ENCODE measurements at regions not wholly inside any gene's neighbourhood (a gene's known extent, or its start where the extent isn't known, plus 50 kb on each side); places are given as distances from the start of the nearest gene placed in this dataset.
"Not testable (repeated sequence)": the region's sequence is repeated elsewhere in the genome, so short reads cannot be mapped to it uniquely, and the experiment has no call there.

DNA sequence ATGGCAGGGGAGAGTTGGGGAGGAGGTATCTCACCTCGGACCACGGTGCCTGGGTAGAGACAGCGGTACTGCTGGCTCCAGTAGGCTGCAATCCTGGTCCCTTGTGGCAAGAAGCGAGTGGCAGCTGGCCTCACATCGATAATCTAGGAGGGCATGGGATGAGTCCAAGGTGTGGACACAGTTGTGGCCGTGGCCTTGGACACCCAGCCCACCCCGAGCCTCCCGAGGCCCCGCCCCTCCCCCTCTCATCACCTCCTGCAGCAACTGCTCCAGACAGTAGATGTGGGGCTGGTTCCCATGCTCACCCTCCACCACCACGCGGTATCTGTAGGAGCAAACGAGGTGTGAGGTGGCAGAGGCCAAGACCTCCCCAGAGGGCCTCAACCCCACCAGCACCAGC is 418.6 kb upstream of the ZNF722 start:
- intact Hi-C loops (cut with DNase I); DNase-seq (ENCODE audit: missing footprints); ATAC-seq: not testable (repeated sequence)

DNA sequence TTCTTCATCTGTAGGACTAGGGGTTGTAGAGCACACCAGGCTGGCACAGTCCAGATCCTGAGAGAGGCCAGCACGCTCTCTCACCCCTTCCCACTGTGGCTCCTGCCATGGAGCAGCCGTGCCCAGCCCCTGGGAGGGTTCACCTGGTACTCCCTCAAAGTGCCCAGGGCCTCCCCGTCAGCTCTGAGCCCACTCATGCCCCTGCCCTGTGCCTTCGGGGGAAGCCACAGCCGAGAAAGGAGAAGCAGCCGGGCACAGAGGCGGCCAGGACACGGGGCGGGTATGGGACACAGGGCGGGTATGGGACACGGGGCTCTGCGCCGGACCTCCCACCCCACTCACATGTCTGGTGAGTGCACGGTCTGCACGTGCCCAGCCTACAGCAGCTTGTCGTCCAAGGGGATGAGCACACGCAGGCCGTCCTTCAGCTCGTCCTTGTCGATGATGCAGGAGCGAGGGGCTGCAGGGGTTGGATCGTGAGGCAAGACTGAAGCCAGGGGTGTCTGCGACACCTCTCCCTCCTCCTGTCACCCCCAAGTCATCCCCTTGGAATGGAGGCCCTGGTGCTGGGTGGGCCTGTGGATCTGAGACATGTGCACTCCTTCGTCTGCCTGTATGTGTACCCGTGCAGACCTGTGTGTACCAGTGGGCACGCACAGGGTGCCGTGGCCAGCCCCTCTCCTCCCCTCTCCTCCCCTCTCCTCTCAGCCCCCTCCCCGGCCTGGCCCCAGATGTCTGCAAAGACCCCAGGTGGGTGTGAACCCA is 417.9 kb upstream of the ZNF722 start:
- DNase-seq (ENCODE audit: missing footprints) = peak; percentile 65
- ATAC-seq; intact Hi-C loops (cut with DNase I): not testable (repeated sequence)

GRCh38 chr7:63582771-63583170 is 415.9 kb upstream of the ZNF722 start:
- ATAC-seq; intact Hi-C loops (cut with DNase I): not testable (repeated sequence)
- DNase-seq (ENCODE audit: missing footprints) = peak; percentile 35

DNA sequence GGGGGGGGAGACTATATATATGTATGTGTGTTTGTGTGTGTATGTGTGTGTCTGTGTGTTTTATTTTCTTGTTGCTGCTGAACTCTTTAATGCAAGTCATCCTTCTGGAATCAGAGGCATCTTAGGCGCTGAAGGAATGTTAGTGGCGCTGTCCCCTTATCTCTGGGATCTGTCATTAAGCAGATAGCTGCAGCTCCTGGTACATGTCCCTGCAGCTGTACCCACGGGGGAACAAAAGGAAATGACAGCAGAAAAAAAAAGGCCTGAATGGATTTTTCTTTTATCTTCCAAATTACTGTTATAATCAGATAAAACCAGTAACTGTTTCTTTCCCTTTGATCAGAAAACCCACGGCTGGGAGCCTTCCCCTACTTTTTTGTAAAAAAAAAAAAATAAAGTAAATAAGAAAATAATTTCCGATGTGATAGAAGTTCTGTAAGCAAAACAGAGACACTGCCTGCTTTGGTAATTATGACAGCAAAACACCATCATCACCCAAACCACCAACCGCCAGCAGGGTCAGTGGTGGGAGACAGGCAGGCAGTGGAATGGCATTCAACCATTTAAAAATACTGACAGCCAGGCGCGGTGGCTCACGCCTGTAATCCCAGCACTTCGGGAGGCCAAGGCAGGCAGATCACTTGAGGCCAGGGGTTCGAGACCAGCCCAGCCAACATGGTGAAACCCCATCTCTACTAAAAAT is 411.3 kb upstream of the ZNF722 start:
- ATAC-seq; intact Hi-C loops (cut with DNase I); DNase-seq (ENCODE audit: missing footprints): not testable (repeated sequence)

GRCh38 chr7:63591249-63591648 is 407.4 kb upstream of the ZNF722 start:
- intact Hi-C loops (cut with DNase I) = not testable (repeated sequence)
- ATAC-seq = peak; percentile 31
- DNase-seq (ENCODE audit: missing footprints) = peak; percentile 50

DNA sequence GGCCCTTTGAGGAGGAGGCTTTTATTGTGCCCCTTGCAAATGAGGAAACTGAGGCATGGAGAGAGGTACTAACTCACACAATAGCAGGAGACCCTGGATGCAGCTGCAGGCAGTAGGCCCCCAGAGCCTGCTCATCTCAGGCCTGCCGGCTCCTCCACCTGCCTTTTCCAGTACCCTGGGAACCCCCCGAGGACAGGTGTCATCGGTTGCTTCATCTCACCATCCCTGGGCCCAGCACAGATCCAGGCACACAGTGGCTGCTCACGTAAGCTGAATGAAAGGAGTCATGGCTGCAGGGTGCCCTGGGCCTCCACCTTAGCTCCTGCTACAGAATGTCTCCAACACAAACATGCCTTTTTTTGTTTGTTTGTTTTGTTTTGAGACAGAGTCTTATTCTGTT is 394.8 kb upstream of the ZNF722 start:
- ATAC-seq; intact Hi-C loops (cut with DNase I): not testable (repeated sequence)
- peak; percentile 31 for DNase-seq (ENCODE audit: missing footprints)

- ATAC-seq; intact Hi-C loops (cut with DNase I): not testable (repeated sequence)
- peak; percentile 57 for DNase-seq (ENCODE audit: missing footprints)
These were observed 393.8 kb upstream of the ZNF722 start for GRCh38 chr7:63604853-63605252.

- DNase-seq (ENCODE audit: missing footprints); ATAC-seq; intact Hi-C loops (cut with DNase I): not testable (repeated sequence)
These were observed 381.1 kb upstream of the ZNF722 start for GRCh38 chr7:63617595-63617994.

GRCh38 chr7:63620169-63620735 is 378.4 kb upstream of the ZNF722 start:
- ATAC-seq; intact Hi-C loops (cut with DNase I); DNase-seq (ENCODE audit: missing footprints): not testable (repeated sequence)

DNA sequence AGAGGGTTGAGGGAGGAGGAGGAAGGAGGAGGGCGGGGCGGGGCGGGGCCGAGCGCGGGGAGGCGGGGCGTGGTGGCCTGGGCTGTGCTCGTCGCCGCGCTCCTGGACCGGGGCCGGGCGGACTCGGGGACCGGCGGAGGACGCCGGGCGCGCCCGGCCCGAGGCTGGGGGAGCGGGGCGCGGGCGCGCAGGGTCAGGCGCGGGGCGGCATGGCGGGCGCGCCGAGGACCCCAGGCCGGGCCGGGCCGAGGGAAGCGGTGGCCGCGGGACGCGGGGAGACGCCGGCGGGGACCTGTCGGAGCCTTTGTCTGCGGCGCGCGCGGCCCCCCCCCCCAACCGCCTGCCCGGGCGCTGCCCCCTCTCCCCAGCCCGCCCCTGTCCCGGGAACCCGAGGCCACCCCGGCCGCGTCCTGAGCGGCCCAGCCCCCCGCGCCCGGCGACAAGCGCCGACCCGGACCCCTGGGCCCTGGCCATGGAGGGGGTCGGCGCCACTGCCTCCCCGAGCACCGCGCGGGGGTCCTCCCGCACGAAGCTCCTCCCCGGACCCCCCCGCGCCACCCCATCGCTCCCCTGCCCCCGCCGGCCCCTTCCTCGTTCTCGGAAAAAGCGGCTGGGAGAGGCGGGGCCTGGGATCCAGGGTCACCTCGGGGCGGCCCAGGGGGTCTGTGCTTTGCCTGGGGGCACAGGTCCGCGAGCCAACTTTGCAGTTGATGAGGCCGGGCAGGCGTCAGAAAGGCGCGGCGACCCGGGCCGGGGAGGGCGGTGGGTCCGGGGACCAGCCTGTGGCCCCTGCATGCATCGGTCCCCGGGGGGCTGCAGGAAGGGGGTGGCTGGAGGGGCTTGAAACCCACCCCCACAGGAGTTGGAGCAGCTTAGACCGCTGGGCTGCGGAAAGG is 370.8 kb upstream of the ZNF722 start:
- DNase-seq (ENCODE audit: missing footprints); ATAC-seq; intact Hi-C loops (cut with DNase I): not testable (repeated sequence)

GRCh38 chr7:63629024-63629423 is 369.6 kb upstream of the ZNF722 start:
- DNase-seq (ENCODE audit: missing footprints); intact Hi-C loops (cut with DNase I); ATAC-seq: not testable (repeated sequence)

DNA sequence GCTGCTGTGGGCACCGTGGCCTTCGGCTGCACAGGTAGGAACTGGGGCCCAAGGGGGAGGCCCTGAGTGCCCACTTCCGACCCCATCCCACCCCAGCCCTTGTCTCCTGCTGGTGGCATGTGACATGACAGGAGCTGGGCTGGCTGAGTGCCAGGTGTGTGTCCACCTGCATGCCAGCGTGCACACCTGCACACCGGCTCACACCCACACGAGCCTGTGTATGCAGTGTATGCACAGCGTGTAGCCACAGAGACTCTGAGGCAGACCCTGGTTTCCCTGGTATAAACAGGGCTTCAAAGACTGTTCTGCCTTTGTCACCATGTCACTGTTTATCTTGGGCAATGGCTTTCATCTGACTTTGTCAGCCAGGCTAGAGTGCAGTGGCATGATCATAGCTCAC is 362.1 kb upstream of the ZNF722 start:
- intact Hi-C loops (cut with DNase I); ATAC-seq: not testable (repeated sequence)
- DNase-seq (ENCODE audit: missing footprints) = peak; percentile 44

GRCh38 chr7:63665553-63665952 is 333.1 kb upstream of the ZNF722 start:
- DNase-seq (ENCODE audit: missing footprints); intact Hi-C loops (cut with DNase I): not testable (repeated sequence)

DNA sequence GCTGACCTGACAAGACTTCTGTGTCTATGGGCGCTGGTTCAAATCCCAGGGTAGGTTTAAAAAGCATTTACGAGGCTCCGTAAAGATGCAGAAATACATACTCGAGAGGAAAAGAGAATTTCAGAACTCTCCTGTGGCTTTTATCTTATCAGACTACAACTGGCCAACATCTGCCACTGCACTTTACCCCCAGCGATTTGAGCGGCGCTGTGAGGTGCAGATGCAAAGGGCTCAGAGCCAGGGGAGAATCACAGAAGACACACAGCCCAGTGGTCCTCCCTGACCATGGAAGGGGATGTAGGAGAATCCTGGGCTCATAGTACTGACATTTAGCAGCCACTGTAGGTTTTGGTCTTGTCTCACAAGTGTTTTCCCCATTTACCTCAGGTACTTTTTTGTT is 307.2 kb upstream of the ZNF722 start:
- DNase-seq (ENCODE audit: missing footprints); ATAC-seq; intact Hi-C loops (cut with DNase I): not testable (repeated sequence)

More at GRCh38 chr7:63665553-63665952, 333.1 kb upstream of the ZNF722 start:
- not testable (repeated sequence) for ATAC-seq

DNA sequence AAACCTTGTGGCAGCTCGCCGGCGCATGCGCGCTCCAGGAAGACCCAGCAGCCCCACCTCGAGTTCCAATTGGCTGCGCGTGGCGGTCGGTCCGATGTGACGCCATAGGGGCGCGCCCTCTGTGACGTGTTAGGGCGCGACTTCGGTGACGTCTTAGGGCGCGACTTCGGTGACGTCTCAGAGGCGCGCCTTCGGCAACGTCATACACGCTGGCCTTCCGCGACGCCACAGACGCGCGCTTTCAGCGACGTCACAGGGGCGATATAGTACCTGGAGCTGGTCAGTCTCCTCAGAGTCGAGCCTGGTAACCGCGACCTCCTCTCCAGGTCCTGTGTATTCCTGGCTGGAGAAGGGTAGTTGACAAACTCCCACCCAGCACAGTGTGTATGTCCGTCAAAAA is 304.4 kb upstream of the ZNF722 start:
- intact Hi-C loops (cut with DNase I); DNase-seq (ENCODE audit: missing footprints); ATAC-seq: not testable (repeated sequence)

Data from Right ventricle myocardium inferior (tissue), 1 donor.